Loucy (cell line): ENCODE measurements at regions not wholly inside any gene's neighbourhood (a gene's known extent, or its start where the extent isn't known, plus 50 kb on each side); places are given as distances from the start of the nearest gene placed in this dataset.

Experiments
- H2AFZ ChIP-seq: fragments of 200-600 bp; sonication (generic); 2 replicates; pipeline ENCODE4 v1.6.0; 2016; ENCODE audit warnings: antibody characterized with exemption, mild to moderate bottlenecking, low read length, moderate library complexity
- H3F3A ChIP-seq: fragments of 200-600 bp; 2 replicates; pipeline ENCODE4 v1.6.0; 2016; ENCODE audit warnings: antibody characterized with exemption, low read depth, mild to moderate bottlenecking
- H3K27me3 ChIP-seq: fragments of 200-600 bp; sonication (generic); 2 replicates; pipeline ENCODE4 v1.6.1; 2014; ENCODE audit warnings: low read length, mild to moderate bottlenecking; ENCODE audit not compliant: insufficient read depth, poor library complexity, severe bottlenecking
- H3K36me3 ChIP-seq: fragments of 200-600 bp; sonication (generic); 2 replicates; pipeline ENCODE4 v1.6.1; 2016; ENCODE audit warnings: low read length; ENCODE audit not compliant: insufficient read depth
- H3K4me1 ChIP-seq: fragments of 200-600 bp; sonication (generic); 2 replicates; pipeline ENCODE4 v1.5.1; 2014; ENCODE audit warnings: low read length, mild to moderate bottlenecking; ENCODE audit not compliant: insufficient read depth, poor library complexity, severe bottlenecking
- H3K4me2 ChIP-seq: fragments of 200-600 bp; sonication (generic); 2 replicates; pipeline ENCODE4 v1.6.0; 2014; ENCODE audit warnings: antibody characterized with exemption, low read length, low read depth, mild to moderate bottlenecking; ENCODE audit not compliant: poor library complexity, severe bottlenecking
- H3K4me3 ChIP-seq: fragments of 200-600 bp; sonication (generic); 2 replicates; pipeline ENCODE4 v1.5.1; 2014; ENCODE audit warnings: low read length, mild to moderate bottlenecking, mixed read lengths; ENCODE audit not compliant: poor library complexity, severe bottlenecking
- H3K79me2 ChIP-seq: fragments of 200-600 bp; sonication (generic); 2 replicates; pipeline ENCODE4 v1.6.1; 2014; ENCODE audit warnings: low read length; ENCODE audit not compliant: insufficient read depth
- H3K9ac ChIP-seq: fragments of 200-600 bp; sonication (generic); 2 replicates; pipeline ENCODE4 v1.6.0; 2014; ENCODE audit warnings: mild to moderate bottlenecking, low read depth, low read length, moderate library complexity; ENCODE audit not compliant: poor library complexity, severe bottlenecking
- H3K9me2 ChIP-seq: fragments of 200-600 bp; sonication (generic); replicated peaks from 2 replicates; pipeline ENCODE4 v1.6.1; 2016; ENCODE audit warnings: low read depth, low read length, mixed read lengths
- H3K9me3 ChIP-seq: fragments of 200-600 bp; sonication (generic); 2 replicates; pipeline ENCODE4 v1.6.1; 2014; ENCODE audit warnings: mild to moderate bottlenecking, antibody characterized with exemption, low read length, low read depth; ENCODE audit not compliant: insufficient read depth
- H4K20me1 ChIP-seq: fragments of 200-600 bp; sonication (generic); 2 replicates; pipeline ENCODE4 v1.6.0; 2014; ENCODE audit warnings: antibody characterized with exemption, low read length, mild to moderate bottlenecking; ENCODE audit not compliant: insufficient read depth, poor library complexity, severe bottlenecking
- CTCF ChIP-seq: fragments of 200-600 bp; sonication (generic); conservative IDR thresholded peaks from 2 replicates; pipeline ENCODE4 v1.5.1; 2014; ENCODE audit warnings: mild to moderate bottlenecking, antibody characterized with exemption, low read length
- EZH2phosphoT487 ChIP-seq: fragments of 200-600 bp; IDR thresholded peaks from 2 replicates; pipeline ENCODE4 v1.6.1; 2018; ENCODE audit warnings: antibody characterized with exemption, mild to moderate bottlenecking, moderate library complexity, borderline replicate concordance

GRCh38 chr2:19826874-19827273 lies 74.9 kb downstream of the TTC32 start:
- Histone ChIP-seq H4K20me1 (no peaks in the 10 kb centered on the region), H3K4me2 (no peak overlapping the region), H3K9me3 (no peaks in the 10 kb centered on the region), H3K27me3 (no peaks in the 10 kb centered on the region), H3K36me3 (no peaks in the 10 kb centered on the region), H3K4me3 (no peak overlapping the region), H2AFZ (no peak overlapping the region), H3K9ac (no peak overlapping the region), H3K79me2 (no peaks in the 10 kb centered on the region), H3K9me2 (no peaks in the 10 kb centered on the region), H3F3A (no peaks in the 10 kb centered on the region), H3K4me1 (no peaks in the 10 kb centered on the region)
- TF ChIP-seq EZH2phosphoT487 (no peak), CTCF (no peak)

GRCh38 chr2:19823507-19823906 lies 78.3 kb downstream of the TTC32 start:
- no peaks in the 10 kb centered on the region for H3K4me1 ChIP-seq

GRCh38 chr2:19819097-19820065 lies 82.4 kb downstream of the TTC32 start:
- H3K36me3 ChIP-seq, result no peaks in the 10 kb centered on the region
- no peaks in the 10 kb centered on the region for H3K79me2 ChIP-seq
- H3K27me3 ChIP-seq, result no peaks in the 10 kb centered on the region
- no peaks in the 10 kb centered on the region for H3K4me1 ChIP-seq
- H3K9ac ChIP-seq, result no peak overlapping the region
- H3K9me2 ChIP-seq, result no peaks in the 10 kb centered on the region
- no peak overlapping the region for H3K4me2 ChIP-seq
- H4K20me1 ChIP-seq, result no peaks in the 10 kb centered on the region
- H2AFZ ChIP-seq, result no peak overlapping the region
- no peak for TF ChIP-seq EZH2phosphoT487
- TF ChIP-seq CTCF, result no peak
- H3F3A ChIP-seq, result no peaks in the 10 kb centered on the region
- no peaks in the 10 kb centered on the region for H3K9me3 ChIP-seq
- H3K4me3 ChIP-seq, result no peak overlapping the region

More at GRCh38 chr2:19823507-19823906, 78.3 kb downstream of the TTC32 start:
- Histone ChIP-seq H3K36me3 (no peaks in the 10 kb centered on the region), H4K20me1 (no peaks in the 10 kb centered on the region), H2AFZ (no peak overlapping the region), H3K4me2 (no peak overlapping the region), H3K27me3 (no peaks in the 10 kb centered on the region), H3K9me2 (no peaks in the 10 kb centered on the region), H3K9me3 (no peaks in the 10 kb centered on the region), H3F3A (no peaks in the 10 kb centered on the region), H3K79me2 (no peaks in the 10 kb centered on the region), H3K4me3 (no peak overlapping the region), H3K9ac (no peak overlapping the region)
- TF ChIP-seq EZH2phosphoT487, result no peak
- TF ChIP-seq CTCF, result no peak
